ENCODE measurements at regions not wholly inside any gene's neighbourhood (a gene's known extent, or its start where the extent isn't known, plus 50 kb on each side); places are given as distances from the start of the nearest gene placed in this dataset.

DNA sequence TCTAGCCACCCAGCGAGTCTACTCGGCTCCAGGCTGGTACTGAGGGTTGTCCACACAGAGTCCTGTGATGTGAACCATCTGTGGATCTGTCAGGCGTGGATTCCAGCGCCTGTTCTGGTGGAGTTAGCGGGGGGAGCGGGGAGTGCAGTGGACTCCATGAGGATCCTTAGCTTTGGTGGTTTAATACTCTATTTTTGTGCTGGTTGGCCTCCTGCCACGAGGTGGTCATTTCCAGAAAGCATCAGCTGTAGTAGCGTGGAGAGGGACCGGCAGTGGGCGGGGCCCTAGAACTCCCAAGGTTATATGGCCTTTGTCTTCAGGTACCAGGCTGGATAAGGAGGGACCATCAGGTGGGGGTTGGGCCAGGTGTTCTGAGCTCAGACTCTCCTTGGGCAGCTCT is 446.5 kb downstream of the EDEM1 start:
- no peak for TF ChIP-seq ZNF717 (CRISPR knock-in tag; IDR thresholded peaks at IDR 0.05)
- TF ChIP-seq, protein P1, sequence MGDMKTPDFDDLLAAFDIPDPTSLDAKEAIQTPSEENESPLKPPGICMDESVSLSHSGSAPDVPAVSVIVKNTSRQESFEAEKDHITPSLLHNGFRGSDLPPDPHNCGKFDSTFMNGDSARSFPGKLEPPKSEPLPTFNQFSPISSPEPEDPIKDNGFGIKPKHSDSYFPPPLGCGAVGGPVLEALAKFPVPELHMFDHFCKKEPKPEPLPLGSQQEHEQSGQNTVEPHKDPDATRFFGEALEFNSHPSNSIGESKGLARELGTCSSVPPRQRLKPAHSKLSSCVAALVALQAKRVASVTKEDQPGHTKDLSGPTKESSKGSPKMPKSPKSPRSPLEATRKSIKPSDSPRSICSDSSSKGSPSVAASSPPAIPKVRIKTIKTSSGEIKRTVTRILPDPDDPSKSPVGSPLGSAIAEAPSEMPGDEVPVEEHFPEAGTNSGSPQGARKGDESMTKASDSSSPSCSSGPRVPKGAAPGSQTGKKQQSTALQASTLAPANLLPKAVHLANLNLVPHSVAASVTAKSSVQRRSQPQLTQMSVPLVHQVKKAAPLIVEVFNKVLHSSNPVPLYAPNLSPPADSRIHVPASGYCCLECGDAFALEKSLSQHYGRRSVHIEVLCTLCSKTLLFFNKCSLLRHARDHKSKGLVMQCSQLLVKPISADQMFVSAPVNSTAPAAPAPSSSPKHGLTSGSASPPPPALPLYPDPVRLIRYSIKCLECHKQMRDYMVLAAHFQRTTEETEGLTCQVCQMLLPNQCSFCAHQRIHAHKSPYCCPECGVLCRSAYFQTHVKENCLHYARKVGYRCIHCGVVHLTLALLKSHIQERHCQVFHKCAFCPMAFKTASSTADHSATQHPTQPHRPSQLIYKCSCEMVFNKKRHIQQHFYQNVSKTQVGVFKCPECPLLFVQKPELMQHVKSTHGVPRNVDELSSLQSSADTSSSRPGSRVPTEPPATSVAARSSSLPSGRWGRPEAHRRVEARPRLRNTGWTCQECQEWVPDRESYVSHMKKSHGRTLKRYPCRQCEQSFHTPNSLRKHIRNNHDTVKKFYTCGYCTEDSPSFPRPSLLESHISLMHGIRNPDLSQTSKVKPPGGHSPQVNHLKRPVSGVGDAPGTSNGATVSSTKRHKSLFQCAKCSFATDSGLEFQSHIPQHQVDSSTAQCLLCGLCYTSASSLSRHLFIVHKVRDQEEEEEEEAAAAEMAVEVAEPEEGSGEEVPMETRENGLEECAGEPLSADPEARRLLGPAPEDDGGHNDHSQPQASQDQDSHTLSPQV (IDR thresholded peaks at IDR 0.05) = no peak
- no peak for TF ChIP-seq GABPB1 (CRISPR knock-in tag; IDR thresholded peaks at IDR 0.05)
- no peak for TF ChIP-seq ESRRA (IDR thresholded peaks at IDR 0.05; ENCODE audit: borderline replicate concordance, low read depth)
- TF ChIP-seq POLR2A (conservative IDR thresholded peaks at IDR 0.05) = no peak
- no peak for TF ChIP-seq PTRF (tag; IDR thresholded peaks at IDR 0.05)
- TF ChIP-seq ZNF274 (IDR thresholded peaks at IDR 0.05; ENCODE audit: borderline replicate concordance, low read depth, low read length) = no peak
- TF ChIP-seq MYC (IDR thresholded peaks at IDR 0.05; ENCODE audit: low read depth, low read length) = no peak
- TF ChIP-seq MYC (CRISPR knock-in tag; IDR thresholded peaks at IDR 0.05; ENCODE audit: borderline replicate concordance, low read depth) = no peak
- no peak for TF ChIP-seq EZH2 (IDR thresholded peaks at IDR 0.05; ENCODE audit: borderline replicate concordance, low read depth, low read length)
- TF ChIP-seq SIN3B (IDR thresholded peaks at IDR 0.05; ENCODE audit: low read depth) = no peak
